Stimulated activated CD8-positive, alpha-beta memory T cell treated with anti-CD3 and anti-CD28 coated beads, Interleukin-15, amount 100 ng/mL, for 4 hours (primary cell): ENCODE measurements at regions not wholly inside any gene's neighbourhood (a gene's known extent, or its start where the extent isn't known, plus 50 kb on each side); places are given as distances from the start of the nearest gene placed in this dataset.
A peak's percentile ranks its signal among the peaks of the same experiment; 100 is the strongest.

Source experiments
- DNase-seq, 2 donors: peaks; one replicate each; pipeline ENCODE4 v3.0.0-alpha.2; 2020; ENCODE audit warnings: low read depth in 2 of 2

DNA sequence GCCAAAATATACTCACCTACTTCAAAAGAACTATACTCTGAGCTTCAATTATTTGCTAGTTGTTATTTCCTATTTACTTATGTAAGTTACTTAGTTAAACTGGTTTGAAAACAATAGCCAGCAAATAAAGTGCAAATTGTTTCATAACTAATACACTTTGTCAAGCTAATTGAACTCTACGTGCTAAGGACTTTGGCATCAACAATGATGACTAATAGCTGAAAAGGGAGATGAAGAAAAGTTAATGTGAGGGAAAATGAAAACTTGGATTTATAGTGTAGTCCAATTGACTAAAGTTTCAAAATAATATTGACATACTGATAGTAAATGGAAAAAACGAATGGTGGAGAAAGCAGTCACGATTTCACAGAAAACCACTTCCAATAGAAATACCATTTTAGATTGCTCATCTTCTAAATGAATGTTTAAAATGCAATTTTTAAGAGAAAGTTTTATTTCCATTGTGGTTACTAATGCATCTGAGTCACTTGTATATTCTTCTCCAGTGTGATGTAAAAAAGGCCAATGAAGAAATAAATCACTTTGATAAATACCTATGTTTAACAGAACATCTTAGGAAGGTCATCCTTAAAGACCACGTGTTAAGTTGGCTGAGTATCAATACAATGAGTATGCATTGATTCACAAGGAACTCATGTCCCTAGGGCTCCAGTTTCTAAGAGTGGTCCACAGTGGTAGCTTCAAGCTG lies 455.2 kb downstream of the LTN1 start:
- no peak for DNase-seq

GRCh38 chr21:28532446-28532845 lies 460.2 kb downstream of the LTN1 start:
- no peak for DNase-seq

DNA sequence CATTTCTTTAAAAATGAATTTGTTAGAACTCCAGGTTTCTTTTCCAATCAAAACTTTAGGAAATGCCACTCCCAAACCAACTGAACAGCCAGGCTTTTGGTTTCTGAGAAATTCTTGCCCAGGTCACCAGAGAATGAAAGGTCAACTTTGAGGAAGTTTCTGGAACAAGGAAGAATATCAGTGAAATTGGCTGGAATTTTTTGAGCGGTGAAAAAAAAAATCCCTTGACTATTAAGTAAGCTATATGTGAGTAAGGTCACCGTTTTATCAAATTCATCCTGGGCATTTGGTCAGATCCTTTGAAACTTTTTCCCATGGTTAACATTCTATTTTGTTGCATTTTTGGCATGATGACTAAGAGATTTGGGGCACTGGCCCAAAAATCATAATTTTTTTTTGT lies 469.3 kb downstream of the LTN1 start:
- no peak for DNase-seq

- no peak for DNase-seq
Measured at GRCh38 chr21:28522014-28522799, 470.5 kb downstream of the LTN1 start.

DNA sequence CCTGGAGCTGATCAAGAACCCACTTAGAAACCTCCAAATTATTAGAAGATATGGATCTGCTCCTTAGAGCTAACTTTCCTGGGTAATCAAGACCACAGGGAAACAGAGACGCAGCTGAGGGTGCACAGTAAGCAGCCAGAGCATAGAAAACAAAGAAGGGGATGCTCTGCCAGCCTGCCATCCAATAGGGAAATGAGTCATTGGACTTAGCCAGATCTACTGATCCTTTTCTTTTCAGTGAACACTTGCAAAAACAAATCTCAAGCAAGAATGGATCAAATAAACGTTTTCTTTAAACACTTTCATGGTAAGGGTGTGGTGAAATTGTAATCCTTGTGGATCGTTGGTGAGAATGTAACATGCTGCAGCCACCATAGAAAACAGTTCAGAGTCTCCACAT lies 474.0 kb downstream of the LTN1 start:
- DNase-seq: no peak

- peak; percentile 5 to 13 for DNase-seq
Measured at GRCh38 chr21:28516991-28517592, 475.6 kb downstream of the LTN1 start.

DNA sequence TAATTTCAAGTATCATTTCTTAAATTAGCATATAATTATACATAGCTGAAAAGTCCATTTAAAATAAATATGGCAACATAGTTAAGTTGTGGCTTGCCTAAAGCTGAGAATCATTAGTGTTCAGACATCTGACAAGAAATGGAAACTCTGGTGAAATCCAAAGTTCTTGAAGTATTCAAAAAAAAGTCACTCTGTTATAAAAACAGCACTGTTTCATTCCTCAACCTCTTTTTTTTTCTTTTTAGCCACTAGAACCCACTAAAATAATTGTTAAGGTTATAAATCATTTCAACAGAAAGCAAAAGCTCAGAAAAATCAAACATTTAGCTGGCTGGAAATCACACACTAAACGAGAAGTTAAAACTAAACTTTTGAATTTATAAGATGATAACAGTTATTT lies 476.7 kb downstream of the LTN1 start:
- DNase-seq: no peak

- no peak for DNase-seq
Measured at GRCh38 chr21:28513428-28513827, 479.2 kb downstream of the LTN1 start.

- DNase-seq: no peak
Measured at GRCh38 chr21:28509031-28509430, 483.6 kb downstream of the LTN1 start.

- no peak for DNase-seq
Measured at GRCh38 chr21:28508126-28508525, 484.6 kb downstream of the LTN1 start.

DNA sequence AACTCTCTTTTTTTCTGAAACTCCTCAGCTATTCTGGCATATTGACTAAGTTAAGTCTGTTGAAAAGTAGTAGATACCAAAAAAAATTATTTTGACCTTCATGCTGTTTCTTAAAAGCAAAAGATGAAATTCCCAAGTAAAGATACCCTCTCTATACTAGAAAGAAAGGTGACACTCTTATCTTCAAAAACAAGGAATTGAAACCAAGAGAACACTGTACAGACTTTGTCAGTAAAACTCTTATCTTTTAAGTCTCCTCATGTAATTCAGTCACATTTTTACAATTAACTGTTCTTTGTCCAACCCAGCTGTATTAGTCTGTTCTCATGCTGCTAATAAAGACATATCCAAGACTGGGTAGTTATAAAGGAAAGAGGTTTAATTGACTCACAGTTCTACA lies 496.2 kb downstream of the LTN1 start:
- no peak for DNase-seq

GRCh38 chr21:28492127-28492526 lies 500.6 kb downstream of the LTN1 start:
- no peak for DNase-seq

GRCh38 chr21:28489821-28490350 lies 502.8 kb downstream of the LTN1 start:
- DNase-seq: no peak

DNA sequence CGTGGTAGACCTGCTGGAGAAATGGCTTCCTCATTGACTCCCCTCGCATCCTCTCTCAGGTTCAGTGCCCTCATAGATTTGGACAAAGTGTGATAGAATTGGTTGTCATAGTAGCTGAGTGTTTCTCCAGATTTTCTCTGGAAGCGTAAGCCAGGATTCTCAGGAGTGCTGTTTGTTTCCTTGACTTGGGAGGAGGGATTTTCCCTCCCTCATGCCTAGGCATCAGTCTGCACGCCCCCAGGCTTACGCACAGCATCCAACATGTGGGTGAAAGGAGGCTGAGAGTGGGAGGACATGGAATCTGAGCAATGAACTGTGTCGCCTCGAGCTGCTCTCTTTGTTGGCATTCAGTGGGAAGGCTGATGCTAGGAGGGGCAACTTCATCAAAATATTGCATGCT lies 503.5 kb downstream of the LTN1 start:
- DNase-seq: no peak

DNA sequence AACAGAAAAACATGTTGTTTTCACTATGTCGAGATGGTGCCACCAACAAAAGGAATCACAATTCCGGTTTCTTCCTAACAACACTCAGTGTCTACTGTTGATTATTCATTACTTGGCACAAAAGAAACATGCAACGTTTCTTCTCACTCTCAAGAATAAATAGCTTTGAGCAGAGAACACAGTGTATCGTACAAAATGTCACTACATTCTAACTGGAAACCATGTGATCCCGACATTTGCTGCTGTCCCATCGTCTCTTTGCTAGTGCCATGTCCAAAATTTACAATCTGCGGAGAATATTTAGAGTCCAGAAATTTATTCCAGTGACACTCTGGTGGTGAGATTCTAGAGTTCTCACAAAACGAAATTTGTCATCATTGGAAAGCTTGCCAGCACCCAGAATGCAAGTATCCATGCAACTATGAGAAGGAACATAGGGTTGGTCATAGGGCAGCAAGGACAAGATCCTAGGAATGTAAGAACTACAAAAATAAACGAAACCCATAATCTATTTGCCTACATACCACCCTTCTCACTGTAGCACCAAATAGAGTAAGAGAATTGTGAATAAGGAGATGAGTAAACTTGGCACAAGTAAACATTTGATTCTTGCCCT lies 505.1 kb downstream of the LTN1 start:
- DNase-seq: no peak

GRCh38 chr21:28485301-28486022 lies 507.2 kb downstream of the LTN1 start:
- no peak for DNase-seq

DNA sequence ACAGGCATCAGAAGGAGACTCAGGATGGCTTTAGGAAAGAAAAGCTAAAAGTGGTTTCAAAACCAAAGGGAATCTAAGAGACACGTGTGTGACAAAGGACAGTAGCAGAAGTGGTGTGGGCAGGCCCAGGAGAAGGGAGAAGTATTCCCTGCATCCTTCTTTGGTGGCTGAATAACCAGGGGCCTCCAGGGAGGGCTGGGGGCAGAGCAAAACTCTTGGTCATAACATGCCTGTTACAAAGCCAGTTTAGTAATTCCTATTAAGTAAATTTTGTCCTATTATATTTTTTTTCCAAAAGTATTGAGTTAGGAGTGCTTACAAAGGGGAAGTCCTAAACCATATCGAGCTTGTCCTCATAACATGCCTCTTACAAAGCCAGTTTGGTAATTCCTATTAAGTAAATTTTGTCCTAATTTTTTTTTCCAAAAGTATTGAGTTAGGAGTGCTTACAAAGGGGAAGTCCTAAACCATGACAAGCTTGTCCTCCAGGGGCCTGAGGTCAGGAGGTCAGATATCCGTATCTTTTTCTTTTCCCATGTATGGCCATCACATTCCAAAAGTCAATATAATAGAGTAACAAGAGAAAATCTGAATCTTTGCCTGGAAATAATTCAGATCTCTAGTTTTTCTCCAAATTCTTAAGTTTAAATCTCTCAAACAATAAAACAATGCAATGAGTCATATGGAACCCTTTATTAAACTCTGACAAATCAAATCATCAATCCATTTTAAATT lies 509.2 kb downstream of the LTN1 start:
- DNase-seq: no peak

- DNase-seq: no peak
Measured at GRCh38 chr21:28482657-28483056, 510.0 kb downstream of the LTN1 start.

DNA sequence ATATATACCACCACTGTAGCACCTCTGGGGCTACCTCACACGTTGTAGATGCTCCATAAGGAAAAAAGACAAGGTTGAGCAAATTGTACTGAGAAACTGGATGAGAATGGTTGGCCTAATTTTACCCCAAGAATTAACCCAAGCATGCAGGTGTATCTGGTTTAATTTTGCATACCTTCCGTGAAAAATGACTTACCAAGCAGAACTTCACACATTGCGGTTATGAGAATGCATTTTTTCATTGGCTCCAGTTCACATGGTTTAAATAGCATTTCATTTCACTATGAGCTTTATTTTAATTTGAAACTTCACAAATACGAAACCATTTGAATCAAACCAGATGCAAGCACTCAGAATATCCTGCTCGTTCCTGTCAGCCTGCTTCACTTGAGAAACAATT lies 512.2 kb downstream of the LTN1 start:
- DNase-seq: no peak

DNA sequence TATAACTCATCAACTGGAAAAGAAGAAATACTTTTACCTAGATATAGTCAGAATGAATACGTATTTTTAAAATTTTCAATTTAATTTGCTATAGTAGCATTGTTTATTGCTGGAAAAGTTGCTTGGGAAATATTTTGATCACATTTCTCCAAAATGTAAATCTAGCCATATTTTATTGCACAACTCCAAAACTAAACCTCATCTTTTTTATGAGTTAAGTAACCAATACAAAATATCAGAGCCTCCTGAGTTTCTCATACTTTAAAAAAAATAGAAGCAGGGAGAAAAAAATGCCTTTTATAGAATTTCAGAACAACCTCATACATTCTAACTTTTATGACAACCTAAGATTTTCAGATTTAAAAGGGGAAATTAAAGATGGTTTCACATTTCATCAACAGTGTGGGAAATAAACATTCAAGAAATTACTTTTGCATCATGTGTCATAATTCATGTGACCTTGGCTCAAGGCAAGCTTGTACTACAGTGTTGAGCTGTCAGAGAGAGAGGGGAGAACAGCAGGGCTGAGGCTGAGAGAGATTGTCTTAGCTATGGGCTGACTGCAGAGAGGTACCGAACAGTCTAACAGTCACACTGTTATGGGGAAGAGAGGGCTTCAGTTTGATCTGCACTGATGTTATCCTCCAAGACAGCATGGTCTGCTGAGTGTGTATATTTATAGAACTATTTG lies 519.0 kb downstream of the LTN1 start:
- no peak for DNase-seq
